HCT116 (cell line): ENCODE measurements at regions not wholly inside any gene's neighbourhood (a gene's known extent, or its start where the extent isn't known, plus 50 kb on each side); places are given as distances from the start of the nearest gene placed in this dataset.

Experiments
- ATF3 ChIP-seq: IDR thresholded peaks from 2 replicates; pipeline ENCODE4 v1.6.1; 2012
- CTCF ChIP-seq, 3 experiments: fragments of 200-600 bp in 1 of 3; sonication (generic) in 1 of 3; IDR thresholded peaks in 2 of 3; conservative IDR thresholded peaks in 1 of 3; 2 replicates each; pipeline ENCODE4 v1.5.1; 2012 to 2017; ENCODE audit warnings: low read depth in 2 of 3, low read length in 2 of 3, antibody characterized with exemption in 1 of 3, borderline replicate concordance in 1 of 3, control low read depth in 1 of 3, mild to moderate bottlenecking in 1 of 3, mixed read lengths in 1 of 3, mixed run types in 1 of 3, moderate library complexity in 1 of 3; ENCODE audit not compliant: insufficient read depth in 1 of 3
- EZH2 ChIP-seq: fragments of 200-600 bp; sonication (generic); IDR thresholded peaks from 2 replicates; pipeline ENCODE4 v1.6.1; 2017; ENCODE audit warnings: antibody characterized with exemption, mixed run types
- EZH2phosphoT487 ChIP-seq: fragments of 200-600 bp; IDR thresholded peaks from 2 replicates; pipeline ENCODE4 v1.6.1; 2018; ENCODE audit warnings: antibody characterized with exemption, borderline replicate concordance
- JUND ChIP-seq: IDR thresholded peaks from 2 replicates; pipeline ENCODE4 v1.6.1; 2012
- POLR2A ChIP-seq: IDR thresholded peaks from 2 replicates; pipeline ENCODE4 v1.7.0; 2011; ENCODE audit warnings: borderline replicate concordance; ENCODE audit not compliant: insufficient read depth, insufficient read length; ENCODE audit errors: extremely low read depth
- POLR2AphosphoS5 ChIP-seq: IDR thresholded peaks from 2 replicates; pipeline ENCODE4 v1.6.1; 2011; ENCODE audit warnings: mild to moderate bottlenecking, low read depth, low read length, moderate library complexity
- RAD21 ChIP-seq: IDR thresholded peaks from 2 replicates; pipeline ENCODE4 v1.6.1; 2012; ENCODE audit warnings: low read depth, mild to moderate bottlenecking
- REST ChIP-seq: IDR thresholded peaks from 2 replicates; pipeline ENCODE4 v1.6.1; 2012; ENCODE audit warnings: low read depth
- SIN3A ChIP-seq: IDR thresholded peaks from 2 replicates; pipeline ENCODE4 v1.6.1; 2012; ENCODE audit warnings: low read depth
- SP1 ChIP-seq: IDR thresholded peaks from 2 replicates; pipeline ENCODE4 v1.6.1; 2012; ENCODE audit warnings: low read depth

DNA sequence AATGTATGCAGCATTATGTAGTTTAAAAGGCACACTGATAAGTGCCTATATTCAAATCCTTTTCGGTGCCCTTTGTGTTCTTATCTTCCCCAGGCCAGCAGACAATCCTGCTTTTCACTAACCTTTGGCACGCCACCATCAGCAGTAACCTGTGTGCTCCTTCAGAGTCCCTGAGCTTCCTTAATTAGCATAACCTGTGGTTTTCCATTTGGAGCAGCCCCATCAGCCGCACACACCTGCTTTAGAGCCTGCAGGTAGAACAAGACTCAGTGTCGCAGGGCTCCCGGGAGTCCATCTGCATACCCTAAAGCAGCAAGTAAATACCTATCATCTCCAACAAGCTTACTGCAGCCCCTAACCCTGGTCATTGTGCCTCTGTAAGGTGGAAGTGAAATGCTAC lies 755.1 kb downstream of the ROBO2 start:
- TF ChIP-seq EZH2 (no peak), CTCF (IDR thresholded peaks at IDR 0.05 in 2 of 3, conservative IDR thresholded peaks at IDR 0.05 in 1 of 3; ENCODE audit: borderline replicate concordance in 1 of 3, insufficient read depth in 1 of 3, low read depth in 2 of 3, low read length in 2 of 3) (no peak), POLR2A (no peak), POLR2AphosphoS5 (no peak), ATF3 (no peak), RAD21 (no peak), SP1 (no peak), JUND (no peak), REST (no peak), EZH2phosphoT487 (no peak), SIN3A (no peak)
